GM20000 (cell line): ENCODE measurements at regions not wholly inside any gene's neighbourhood (a gene's known extent, or its start where the extent isn't known, plus 50 kb on each side); places are given as distances from the start of the nearest gene placed in this dataset.

Experiments used
- DNase-seq: peaks from one replicate; pipeline ENCODE4 v3.0.0; 2012; ENCODE audit warnings: low spot score
- CTCF ChIP-seq: IDR thresholded peaks from 2 replicates; pipeline ENCODE4 v1.5.1; 2012; ENCODE audit warnings: mild to moderate bottlenecking, control low read depth; ENCODE audit errors: extremely low read depth, missing control alignments

- no peak for DNase-seq
- TF ChIP-seq CTCF = no peak
Observed at GRCh38 chr13:54449922-54450321, 1421.3 kb downstream of the OLFM4 start.

GRCh38 chr13:54484166-54484565, 1455.6 kb downstream of the OLFM4 start:
- no peak for DNase-seq
- no peak for TF ChIP-seq CTCF

GRCh38 chr13:54486421-54487166, 1458.0 kb downstream of the OLFM4 start:
- no peak for DNase-seq

GRCh38 chr13:54489359-54489758, 1460.7 kb downstream of the OLFM4 start:
- TF ChIP-seq CTCF = no peak
- DNase-seq = no peak

More at GRCh38 chr13:54486421-54487166, 1458.0 kb downstream of the OLFM4 start:
- no peak for TF ChIP-seq CTCF

GRCh38 chr13:54492995-54493394, 1464.4 kb downstream of the OLFM4 start:
- TF ChIP-seq CTCF = no peak
- DNase-seq = no peak

- TF ChIP-seq CTCF = no peak
- DNase-seq = no peak
Observed at GRCh38 chr13:54511366-54511765, 1482.8 kb downstream of the OLFM4 start.

- no peak for TF ChIP-seq CTCF
- DNase-seq = no peak
Observed at GRCh38 chr13:54513254-54513653, 1484.6 kb downstream of the OLFM4 start.
